ENCODE measurements at regions not wholly inside any gene's neighbourhood (a gene's known extent, or its start where the extent isn't known, plus 50 kb on each side); places are given as distances from the start of the nearest gene placed in this dataset.
"Not testable (repeated sequence)": the region's sequence is repeated elsewhere in the genome, so short reads cannot be mapped to it uniquely, and the experiment has no call there.

GRCh38 chr7:121744319-121744718 is 128.6 kb upstream of the PTPRZ1 start:
- Mint-ChIP-seq H3K9me3 (no peaks in the 10 kb centered on the region), H3K27ac (no peak overlapping the region), H3K4me3 (no peak overlapping the region), H3K36me3 (ENCODE audit: low read depth) (no peaks in the 10 kb centered on the region), H3K27me3 (ENCODE audit: low read depth, poor library complexity) (no peaks in the 10 kb centered on the region), H3K4me1 (no peaks in the 10 kb centered on the region)
- TF ChIP-seq CTCF (IDR thresholded peaks at IDR 0.05) = no peak
- DNase-seq = no peak

GRCh38 chr7:121741896-121742295 is 131.1 kb upstream of the PTPRZ1 start:
- Mint-ChIP-seq H3K36me3 (ENCODE audit: low read depth) (no peaks in the 10 kb centered on the region), H3K4me1 (no peaks in the 10 kb centered on the region), H3K27me3 (ENCODE audit: low read depth, poor library complexity) (no peaks in the 10 kb centered on the region), H3K4me3 (no peak overlapping the region), H3K27ac (no peak overlapping the region), H3K9me3 (no peaks in the 10 kb centered on the region)
- TF ChIP-seq CTCF (IDR thresholded peaks at IDR 0.05) = no peak
- DNase-seq = no peak

GRCh38 chr7:121739465-121739864 is 133.5 kb upstream of the PTPRZ1 start:
- Mint-ChIP-seq H3K4me3 (no peak overlapping the region), H3K36me3 (ENCODE audit: low read depth) (no peaks in the 10 kb centered on the region), H3K9me3 (no peaks in the 10 kb centered on the region), H3K27ac (peak overlapping the region; percentile 34), H3K27me3 (ENCODE audit: low read depth, poor library complexity) (no peaks in the 10 kb centered on the region), H3K4me1 (no peaks in the 10 kb centered on the region)
- no peak for TF ChIP-seq CTCF (IDR thresholded peaks at IDR 0.05)
- no peak for DNase-seq

GRCh38 chr7:121730869-121731268 is 142.1 kb upstream of the PTPRZ1 start:
- TF ChIP-seq CTCF (IDR thresholded peaks at IDR 0.05) = no peak
- no peak overlapping the region for H3K27ac Mint-ChIP-seq
- H3K36me3 Mint-ChIP-seq (ENCODE audit: low read depth) = peaks cover 8% of the 10 kb centered on the region
- no peaks in the 10 kb centered on the region for H3K4me1 Mint-ChIP-seq
- H3K27me3 Mint-ChIP-seq (ENCODE audit: low read depth, poor library complexity) = peaks cover 2% of the 10 kb centered on the region
- no peak for DNase-seq
- H3K9me3 Mint-ChIP-seq = peaks cover 33% of the 10 kb centered on the region
- H3K4me3 Mint-ChIP-seq = no peak overlapping the region

GRCh38 chr7:121714559-121715303 is 158.2 kb upstream of the PTPRZ1 start:
- Mint-ChIP-seq H3K4me3 (no peak overlapping the region), H3K27me3 (ENCODE audit: low read depth, poor library complexity) (peaks cover 3% of the 10 kb centered on the region), H3K4me1 (peaks cover 5% of the 10 kb centered on the region), H3K9me3 (peaks cover 10% of the 10 kb centered on the region), H3K27ac (no peak overlapping the region), H3K36me3 (ENCODE audit: low read depth) (no peaks in the 10 kb centered on the region)
- TF ChIP-seq CTCF (IDR thresholded peaks at IDR 0.05) = no peak
- DNase-seq = no peak

GRCh38 chr7:121712961-121713360 is 160.0 kb upstream of the PTPRZ1 start:
- not testable (repeated sequence) for H3K27me3 Mint-ChIP-seq (ENCODE audit: low read depth, poor library complexity); H3K4me1 Mint-ChIP-seq; H3K36me3 Mint-ChIP-seq (ENCODE audit: low read depth); H3K4me3 Mint-ChIP-seq; H3K27ac Mint-ChIP-seq
- H3K9me3 Mint-ChIP-seq = peaks cover 10% of the 10 kb centered on the region
- DNase-seq = peak; percentile 3

Data from nephron progenitor cell (in vitro differentiated cells).